HUDEP-2 (cell line): ENCODE measurements at regions not wholly inside any gene's neighbourhood (a gene's known extent, or its start where the extent isn't known, plus 50 kb on each side); places are given as distances from the start of the nearest gene placed in this dataset.

Experiments used
- DNase-seq, 76 experiments: peaks; one replicate each; lab custom pipeline; 2025; ENCODE audit not compliant: unreplicated experiment in 76 of 76; lab: John Stamatoyannopoulos, UW

DNA sequence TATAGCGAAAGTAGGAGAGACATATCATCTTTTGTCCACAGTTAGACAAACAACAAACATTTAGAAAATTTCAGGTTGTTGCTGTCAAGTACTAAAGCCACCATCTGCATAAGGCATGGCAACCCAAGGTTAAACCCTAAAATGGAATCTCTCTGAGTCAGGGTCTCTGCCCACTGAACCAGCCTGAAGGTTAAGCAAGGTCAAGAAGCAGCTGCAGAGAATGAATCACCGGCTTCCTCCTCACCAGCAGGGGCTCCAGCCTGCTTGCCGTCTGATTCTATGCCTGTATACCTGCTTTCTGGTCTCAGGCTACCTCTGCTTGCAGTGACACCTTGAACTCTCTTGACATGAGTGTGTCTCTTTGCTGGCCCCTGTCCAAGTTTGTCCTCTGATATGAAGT is 726.2 kb upstream of the SGCG start:
- DNase-seq, result no peak

DNA sequence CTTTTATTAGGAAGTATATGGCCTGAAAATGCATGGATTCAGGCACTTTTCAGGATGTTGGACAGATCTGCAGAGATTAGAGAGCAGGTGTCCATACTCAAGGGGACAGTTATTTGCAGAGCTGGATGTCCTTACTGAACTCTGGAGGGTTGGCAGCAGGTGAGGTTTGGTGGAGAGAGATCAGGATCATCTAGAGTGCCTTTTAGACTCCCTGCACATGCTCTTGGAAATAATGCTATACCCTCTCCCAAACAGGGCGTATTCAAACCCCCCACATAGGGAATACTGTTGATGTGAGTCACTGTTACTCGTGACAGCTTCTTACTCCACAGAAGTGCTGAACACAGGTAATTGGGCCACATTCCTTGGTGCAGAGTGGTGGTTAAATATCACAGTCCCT is 725.7 kb upstream of the SGCG start:
- no peak for DNase-seq

DNA sequence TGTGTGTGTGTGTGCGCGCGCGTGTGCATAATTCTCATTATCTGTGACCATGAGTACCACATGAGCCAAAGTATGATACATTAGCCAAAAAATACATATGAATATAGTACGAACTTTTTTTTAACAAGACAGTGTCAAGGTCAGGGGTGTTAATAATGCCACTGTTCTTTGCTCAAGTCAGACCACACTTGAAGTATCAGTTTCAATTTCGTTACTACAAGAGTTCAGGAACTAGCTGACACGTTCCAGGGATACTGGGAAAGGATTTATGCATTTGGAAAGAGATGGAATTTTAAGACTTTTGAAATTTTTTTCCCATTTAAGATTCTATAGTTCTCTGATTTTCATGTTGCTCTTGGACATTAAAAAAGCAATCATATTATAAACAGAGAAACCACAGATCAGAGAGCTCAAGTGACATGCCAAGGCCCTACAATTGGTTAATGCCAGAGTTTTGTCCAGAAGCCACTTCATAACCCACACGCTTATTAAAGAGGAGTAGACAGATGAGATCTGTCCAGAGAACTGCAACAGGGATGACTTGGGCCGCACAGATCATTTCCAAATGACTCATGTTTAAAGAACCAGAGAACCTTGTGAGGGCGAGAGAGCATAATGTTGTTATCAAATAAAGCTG is 718.8 kb upstream of the SGCG start:
- DNase-seq, result no peak

DNA sequence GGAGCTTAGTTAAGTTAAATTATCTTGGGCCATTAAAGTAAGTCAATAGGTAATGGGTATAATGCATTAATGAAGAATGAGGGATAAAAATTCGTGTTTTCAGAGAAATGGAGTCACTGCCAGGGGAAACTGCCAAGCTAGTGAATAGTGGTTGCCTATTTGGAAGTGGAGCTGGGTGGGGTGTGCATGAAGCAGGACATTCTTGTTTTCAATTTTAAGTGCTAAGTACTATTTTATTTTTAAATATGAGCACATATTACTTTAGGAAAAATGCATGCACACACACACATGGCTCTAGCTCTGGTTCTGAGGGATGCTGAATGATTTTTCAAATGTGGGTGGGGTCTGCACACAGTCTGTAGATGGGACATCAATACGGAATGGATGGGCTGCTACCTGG is 717.7 kb upstream of the SGCG start:
- no peak for DNase-seq

DNA sequence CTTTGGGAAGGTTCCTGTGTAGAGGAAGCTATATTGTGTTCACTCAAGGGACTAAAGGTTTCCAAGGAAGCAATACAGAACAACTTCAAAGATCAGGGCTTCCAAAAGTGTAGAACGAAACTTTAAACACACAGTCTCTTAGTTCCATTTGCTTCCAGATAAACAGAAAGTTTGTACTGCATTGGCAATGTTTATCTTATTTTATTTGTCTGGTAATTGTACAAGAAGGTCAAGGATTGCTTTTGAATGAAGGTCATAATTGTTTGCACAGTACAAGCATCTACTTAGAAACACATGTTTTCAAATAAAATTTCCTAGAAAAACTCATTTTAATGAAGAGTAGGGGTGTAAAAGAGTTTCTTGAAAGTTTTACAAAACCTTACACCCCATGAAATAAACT is 712.7 kb upstream of the SGCG start:
- DNase-seq, result no peak

DNA sequence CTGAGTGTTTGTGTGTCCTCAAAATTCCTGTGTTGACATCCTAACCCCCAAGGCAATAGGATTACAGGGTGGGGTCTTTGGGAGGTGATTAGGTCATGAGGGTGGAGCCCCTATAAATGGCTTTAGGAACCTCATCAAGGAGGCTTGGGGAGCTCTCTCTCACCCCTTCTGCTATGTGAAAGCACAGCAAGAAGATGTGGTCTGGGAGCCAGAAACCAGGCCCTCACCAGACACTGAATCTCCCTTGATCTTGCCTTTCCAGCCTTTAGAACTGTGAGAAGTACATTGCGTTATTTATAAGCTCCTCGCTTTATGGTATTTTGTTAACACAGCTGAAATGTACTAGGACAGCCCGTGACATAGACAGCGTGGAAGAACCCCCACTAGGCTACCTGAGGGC is 712.0 kb upstream of the SGCG start:
- no peak for DNase-seq

DNA sequence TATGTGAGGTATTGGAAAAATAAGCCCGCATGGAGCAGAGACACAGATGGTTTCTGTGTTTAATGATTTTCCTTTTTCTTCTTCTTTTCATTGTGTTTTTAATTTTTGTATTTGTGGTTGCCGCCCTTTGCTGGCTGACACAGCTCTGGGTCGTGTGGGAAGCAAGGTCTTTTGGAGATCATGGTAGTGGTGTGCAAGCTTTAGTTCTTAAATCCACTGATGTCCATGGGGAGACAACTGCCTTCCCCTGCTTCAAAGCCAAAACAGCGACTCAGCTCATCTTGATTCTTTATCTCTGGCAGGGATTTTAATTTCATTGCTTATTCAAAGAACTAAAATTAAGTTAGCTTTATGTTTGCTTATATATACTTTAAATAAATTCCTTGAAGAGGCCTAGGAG is 711.3 kb upstream of the SGCG start:
- DNase-seq, result no peak

DNA sequence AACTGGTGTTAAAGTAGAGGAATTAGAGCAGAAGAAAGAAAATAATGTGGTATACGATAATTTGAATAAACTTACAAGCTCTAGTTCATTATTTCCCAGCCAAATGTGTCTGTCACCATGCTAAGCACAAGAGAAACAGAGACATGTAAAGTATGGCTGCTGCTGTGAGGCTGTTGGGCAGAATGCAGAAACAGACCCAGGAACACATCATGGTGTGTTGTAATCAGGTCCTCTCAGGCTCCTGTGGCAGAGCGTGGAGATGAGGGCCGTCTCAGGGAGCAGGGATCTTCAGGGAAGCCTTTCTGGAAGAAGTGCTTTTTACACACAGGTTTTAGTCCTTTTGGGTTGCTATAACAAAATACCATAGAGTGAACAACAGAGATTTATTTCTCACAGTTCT is 710.7 kb upstream of the SGCG start:
- no peak for DNase-seq

DNA sequence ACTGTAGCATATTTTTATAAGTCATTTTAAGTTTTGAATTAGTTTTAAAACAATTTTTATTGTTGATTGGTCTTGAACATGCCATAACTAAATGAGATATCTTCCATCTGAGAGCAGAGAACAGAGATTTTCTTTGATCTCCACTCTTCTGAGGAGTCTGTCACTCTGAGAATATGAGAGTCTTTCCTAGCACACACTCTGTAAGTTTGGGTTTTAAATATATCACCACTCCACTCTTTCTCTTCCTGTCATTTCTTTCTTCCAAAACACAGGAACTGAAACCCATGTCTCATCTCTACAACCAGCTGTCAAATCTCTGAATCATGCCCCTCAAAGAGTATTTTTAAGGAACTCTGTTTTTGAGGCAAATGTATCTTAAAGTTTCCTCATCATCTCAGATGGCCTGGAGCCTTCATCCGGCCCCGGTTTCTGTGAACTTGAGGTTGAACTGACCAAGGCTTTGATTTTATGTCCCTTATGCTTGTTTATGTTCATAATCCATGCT is 698.2 kb upstream of the SGCG start:
- DNase-seq, result no peak

DNA sequence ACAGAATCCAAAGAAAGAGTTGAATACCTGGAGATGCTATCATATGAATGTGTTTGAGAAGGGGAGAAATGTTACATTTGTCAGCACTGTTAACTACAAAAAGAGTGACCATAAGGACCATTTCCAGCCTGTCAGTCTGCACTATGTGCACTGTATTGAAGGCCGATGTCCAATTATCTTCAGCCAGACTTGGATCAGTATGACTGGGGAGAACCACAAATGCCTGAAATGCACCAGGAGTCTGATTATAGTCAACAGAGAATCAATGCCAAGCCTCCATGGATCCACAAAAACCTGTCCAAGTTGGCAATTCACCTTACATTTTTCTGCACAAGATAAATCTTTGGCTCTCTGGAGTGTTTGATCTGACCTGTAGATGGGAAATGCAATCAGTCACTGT is 697.5 kb upstream of the SGCG start:
- no peak for DNase-seq

DNA sequence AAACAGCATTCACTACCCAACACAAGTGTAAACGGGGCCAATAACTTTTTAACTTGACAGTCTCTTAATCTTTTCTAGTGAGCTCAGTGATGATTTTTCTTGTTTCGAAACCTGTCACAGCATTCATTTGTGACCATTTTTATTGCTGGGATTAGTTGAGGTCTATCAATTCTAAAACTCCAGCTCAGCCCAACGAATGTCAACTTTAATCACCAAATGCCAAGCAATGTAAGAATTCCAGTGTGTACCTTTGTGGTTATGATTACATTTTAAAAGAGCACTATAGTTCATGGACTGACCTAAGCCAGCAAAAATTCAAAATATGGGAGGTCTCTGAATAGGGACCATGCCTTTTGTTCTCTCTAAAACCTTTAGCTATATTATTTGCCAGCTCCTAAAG is 694.3 kb upstream of the SGCG start:
- DNase-seq, result no peak

DNA sequence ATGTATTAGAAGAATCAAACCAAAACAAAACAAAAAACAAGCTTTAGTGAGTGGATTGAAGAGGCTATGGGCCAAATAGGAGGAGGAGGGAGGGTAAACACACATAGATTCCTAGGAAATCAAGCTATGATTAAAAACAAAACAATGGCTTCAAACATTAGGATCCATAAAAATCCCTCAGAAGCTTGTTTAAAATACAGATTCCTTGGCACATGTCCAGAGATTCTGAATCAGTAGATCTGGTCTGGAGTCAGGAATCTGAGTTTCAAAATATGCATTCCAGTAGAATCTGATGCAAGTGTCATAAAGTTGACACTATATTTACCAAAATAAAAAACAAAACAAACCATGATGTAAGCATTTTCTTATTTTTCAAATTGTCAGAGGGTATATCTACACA is 692.8 kb upstream of the SGCG start:
- no peak for DNase-seq

DNA sequence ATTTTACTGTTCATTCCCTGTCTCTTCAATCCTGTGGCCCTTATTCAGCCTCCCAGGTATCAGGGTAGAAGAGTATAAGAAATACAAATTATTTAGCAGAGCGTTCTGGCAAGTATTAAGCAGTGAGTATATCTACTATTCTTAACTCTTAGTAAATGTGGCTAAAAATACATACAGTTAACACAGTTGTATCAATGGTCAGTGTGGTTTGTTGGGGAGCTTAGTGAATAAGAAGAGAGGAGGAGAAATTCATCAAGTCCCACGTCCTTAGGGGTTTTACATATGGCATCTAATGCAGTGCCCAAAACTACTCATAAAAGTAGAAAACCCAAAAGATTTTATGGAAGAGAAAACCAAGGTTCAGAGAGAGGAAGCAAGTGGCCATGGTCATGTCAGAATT is 691.0 kb upstream of the SGCG start:
- DNase-seq, result no peak

DNA sequence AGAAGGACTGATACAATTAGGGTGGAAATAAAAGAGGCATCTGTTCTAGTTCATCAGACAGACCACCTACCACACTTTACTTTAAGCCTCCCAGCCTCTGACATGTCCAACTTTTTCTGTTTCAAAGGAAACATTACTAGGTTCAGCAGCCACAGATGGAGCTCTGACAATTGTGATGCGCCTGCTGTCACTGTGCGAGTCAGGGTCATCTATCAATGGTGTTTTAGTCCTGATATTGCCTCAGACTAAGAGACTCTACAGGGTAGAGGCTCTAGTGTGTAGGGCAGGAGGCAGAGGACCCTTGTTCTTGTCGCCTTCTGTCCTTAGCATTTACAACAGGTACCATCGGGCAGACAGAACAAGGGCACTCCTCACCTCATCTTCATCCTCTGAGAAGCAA is 685.0 kb upstream of the SGCG start:
- no peak for DNase-seq

DNA sequence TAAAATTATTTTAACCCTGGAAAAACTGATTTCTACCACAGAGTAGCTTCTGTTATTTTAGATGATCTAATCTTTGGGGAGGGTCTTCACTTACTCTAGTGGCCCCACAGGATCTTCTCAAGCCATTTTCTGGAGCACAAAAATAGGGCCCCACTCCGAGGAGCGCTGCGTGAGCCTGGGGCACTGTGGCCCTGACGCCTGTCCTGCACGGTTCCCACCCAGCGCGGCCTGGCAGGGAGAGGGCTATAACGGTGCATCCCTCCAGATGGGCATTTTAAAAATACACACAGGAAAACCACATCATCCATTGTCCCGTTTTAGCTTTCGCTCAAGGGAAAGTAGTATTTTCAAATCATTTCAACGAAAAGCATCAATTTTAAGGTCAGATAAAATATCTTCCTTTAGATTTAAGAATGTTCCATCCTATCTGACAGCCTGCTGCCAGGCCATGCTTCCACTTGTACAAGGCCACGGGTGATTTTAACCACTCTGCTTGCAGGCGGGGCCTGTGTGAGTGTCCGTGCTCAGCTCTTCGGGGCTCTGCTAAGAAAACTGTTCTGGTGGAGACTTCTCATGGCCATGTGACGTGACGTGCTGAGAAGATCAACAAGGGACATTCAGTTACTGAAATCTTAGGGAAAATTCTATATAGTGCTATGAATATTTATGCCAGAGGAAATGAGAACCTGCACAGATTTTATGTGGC is 683.8 kb upstream of the SGCG start:
- no peak for DNase-seq

DNA sequence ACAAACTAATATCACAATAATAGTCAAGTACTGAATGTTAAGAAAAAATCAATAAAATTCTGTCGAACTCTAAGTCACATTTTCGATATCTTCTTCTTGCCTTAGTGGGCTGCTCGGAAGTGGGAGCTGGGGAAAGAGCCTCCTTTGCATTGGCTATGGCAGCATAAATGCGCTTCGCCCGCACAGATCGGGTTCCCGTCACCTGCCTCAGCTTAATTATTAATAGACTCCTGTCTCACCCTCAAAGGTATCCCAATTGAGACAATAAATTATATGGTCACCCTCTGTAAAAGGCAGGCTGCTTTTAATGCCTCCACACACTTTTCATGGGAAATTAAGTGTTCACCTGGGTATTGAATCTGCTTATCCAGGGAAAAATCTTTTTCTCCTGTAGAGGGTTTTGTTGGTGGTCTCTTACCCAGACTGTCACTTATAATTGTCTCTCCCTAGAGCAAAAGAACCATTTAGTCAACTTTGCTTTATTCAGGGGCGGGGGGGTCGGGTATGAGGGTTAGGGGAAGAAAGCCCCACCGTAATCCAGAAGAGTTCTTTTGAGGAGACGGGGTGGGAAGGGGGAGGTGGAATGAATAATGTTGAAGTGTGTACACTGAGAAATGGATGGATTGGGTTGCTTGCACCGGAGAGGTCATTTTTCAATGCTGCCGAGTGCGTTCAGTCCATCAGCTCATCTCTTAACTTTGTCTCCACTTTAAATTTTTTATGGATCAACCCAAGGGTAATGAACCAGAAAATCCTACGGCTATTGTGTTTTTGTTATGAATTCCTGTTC is 682.6 kb upstream of the SGCG start:
- DNase-seq, result no peak

DNA sequence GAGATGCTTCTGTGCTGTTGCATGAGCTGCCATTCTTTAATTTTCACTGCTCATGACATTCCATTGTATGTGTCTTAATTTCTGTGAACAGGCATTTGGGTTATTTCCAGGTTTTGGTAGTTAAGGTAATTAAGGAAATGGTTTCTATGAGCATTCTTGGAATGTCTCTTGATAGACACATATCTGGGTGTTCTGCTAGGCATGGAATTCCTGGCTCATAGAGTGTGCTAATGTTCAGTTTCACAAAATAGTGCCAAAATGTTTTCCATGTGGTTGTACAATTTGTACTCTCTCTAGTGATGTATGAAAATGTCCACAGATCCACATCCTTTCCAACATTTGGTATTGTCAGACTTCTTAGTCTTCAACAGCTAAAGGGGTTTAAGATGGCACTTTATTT is 680.9 kb upstream of the SGCG start:
- DNase-seq, result no peak

DNA sequence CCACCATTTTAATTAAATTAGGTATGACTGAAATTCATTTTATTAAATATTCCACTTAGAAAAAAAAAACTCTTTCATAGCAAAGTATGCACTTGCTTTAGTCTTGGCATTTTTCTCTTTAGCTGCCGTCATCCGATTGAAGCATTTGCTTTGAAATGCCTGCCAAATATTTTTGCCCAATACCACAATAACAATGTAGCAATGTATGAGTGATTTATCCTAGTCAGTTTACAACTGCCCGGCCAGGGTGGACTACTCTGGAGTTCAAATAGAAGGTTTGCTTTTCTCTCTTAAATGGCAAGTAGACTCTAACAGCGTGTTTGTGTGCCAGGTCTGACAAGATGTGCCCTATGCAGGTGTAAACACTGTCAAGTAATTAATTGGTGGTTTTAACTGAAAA is 675.3 kb upstream of the SGCG start:
- DNase-seq, result no peak

DNA sequence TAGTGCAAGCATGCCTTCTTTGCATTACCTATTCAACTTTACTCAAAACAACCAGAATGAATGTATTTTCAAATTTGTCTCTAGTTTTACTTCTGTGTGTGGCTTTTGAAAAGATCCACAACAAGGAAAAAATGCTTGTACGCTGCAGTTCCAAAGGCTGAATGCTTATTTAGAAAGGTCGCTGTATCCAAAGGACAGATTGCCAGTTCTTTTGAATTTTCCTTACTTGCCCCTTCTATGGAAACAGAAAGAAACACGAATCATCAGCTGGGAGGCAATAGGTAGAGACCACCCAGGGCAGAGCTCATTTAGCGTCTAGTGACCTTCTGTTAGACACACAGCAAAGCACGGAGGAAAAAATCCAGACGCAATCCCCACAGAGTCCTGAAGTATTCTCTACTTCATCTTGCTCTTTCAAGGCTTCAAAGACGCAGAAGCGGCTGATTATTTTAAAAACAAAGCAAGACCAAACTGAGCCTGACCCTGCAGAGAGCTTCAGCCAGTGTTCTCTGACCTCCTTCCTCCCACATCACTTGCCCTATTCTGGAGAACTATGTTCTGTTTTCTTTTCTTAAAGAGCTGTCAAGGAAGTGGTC is 674.6 kb upstream of the SGCG start:
- DNase-seq, result no peak

DNA sequence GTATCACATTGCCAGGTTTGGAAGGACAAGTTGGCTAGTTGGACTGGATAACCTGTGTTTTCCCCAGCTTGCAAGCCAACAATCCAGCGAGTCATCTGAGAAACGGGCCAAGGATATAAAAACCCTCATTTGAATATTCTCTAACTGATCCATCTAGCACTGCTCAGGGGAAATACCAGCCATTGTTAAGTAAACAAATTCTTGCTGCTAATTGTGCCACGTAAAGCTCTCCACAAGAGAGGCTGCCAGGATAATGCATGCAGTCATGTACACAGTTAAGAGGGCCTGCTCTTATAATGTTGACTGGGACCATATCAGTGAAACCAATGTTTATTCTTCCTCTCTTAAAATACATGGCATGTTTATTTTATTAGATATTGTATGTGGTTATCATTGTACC is 663.2 kb upstream of the SGCG start:
- DNase-seq, result no peak

DNA sequence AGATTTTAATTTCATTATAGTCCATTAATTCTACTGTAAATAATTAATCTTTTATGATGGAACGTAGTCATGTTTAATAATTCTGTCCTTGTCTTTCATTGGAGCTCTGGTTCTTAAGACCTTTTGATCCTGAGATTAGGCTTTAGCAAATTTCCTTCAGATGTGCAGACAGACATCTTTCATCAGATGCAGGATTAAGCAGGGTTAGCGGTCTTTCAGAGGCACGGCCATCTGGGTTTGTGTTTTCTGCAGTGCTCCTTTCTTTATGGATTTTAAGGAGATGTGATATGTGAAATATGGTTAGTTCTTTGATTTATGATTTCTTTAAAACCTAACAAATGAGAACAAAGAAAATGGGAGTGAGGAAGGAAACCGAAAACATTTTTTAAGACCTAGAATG is 643.9 kb upstream of the SGCG start:
- DNase-seq, result no peak

DNA sequence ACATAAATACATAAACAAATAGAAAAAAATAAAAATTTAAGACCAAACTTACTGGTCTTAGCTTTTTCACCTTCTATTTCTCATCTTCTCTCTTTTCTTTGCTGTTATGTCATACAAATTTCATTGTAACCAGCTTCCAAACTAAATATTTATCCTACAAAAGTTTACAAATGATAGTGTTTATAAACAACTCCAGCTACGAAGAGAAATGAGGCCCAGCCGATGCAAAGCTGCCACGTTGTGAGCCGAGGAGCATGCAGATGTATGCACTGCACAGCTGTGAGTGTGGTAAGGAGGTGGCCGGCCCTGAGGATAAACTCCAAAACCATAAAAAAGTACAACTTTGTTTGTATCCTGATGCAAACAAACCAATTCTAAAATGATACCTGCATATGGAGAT is 642.4 kb upstream of the SGCG start:
- no peak for DNase-seq
